DOHH2 (cell line): ENCODE measurements at regions not wholly inside any gene's neighbourhood (a gene's known extent, or its start where the extent isn't known, plus 50 kb on each side); places are given as distances from the start of the nearest gene placed in this dataset.

Source experiments
- H3F3A ChIP-seq: fragments of 200-600 bp; sonication (generic), shearing (Covaris generic); 2 replicates; pipeline ENCODE4 v1.6.0; 2016; ENCODE audit warnings: antibody characterized with exemption, mild to moderate bottlenecking; ENCODE audit not compliant: control insufficient read depth, insufficient read depth
- H3K27ac ChIP-seq: fragments of 200-600 bp; sonication (generic); 2 replicates; pipeline ENCODE4 v1.5.1; 2014; ENCODE audit warnings: low read depth, mild to moderate bottlenecking, low read length, moderate library complexity
- H3K27me3 ChIP-seq: fragments of 200-600 bp; sonication (generic); 2 replicates; pipeline ENCODE4 v1.6.1; 2014; ENCODE audit warnings: mild to moderate bottlenecking, low read length, mixed read lengths; ENCODE audit not compliant: control insufficient read depth
- H3K36me3 ChIP-seq: fragments of 200-600 bp; sonication (generic); 2 replicates; pipeline ENCODE4 v1.6.1; 2014; ENCODE audit warnings: mild to moderate bottlenecking, low read length, moderate library complexity, mixed read lengths; ENCODE audit not compliant: control insufficient read depth
- H3K4me1 ChIP-seq: fragments of 200-600 bp; sonication (generic); 2 replicates; pipeline ENCODE4 v1.6.1; 2014; ENCODE audit warnings: mild to moderate bottlenecking, low read length, mixed read lengths; ENCODE audit not compliant: control insufficient read depth
- H3K4me2 ChIP-seq: fragments of 200-600 bp; sonication (generic); 2 replicates; pipeline ENCODE4 v1.6.0; 2014; ENCODE audit warnings: mild to moderate bottlenecking, low read length, moderate library complexity
- H3K4me3 ChIP-seq: fragments of 200-600 bp; sonication (generic); 2 replicates; pipeline ENCODE4 v1.5.1; 2014; ENCODE audit warnings: mild to moderate bottlenecking, low read length, mixed read lengths
- H3K79me2 ChIP-seq: fragments of 200-600 bp; sonication (generic); 2 replicates; pipeline ENCODE4 v1.6.1; 2014; ENCODE audit warnings: mild to moderate bottlenecking, low read length, mixed read lengths; ENCODE audit not compliant: control insufficient read depth
- H3K9me2 ChIP-seq: fragments of 200-600 bp; sonication (generic); replicated peaks from 2 replicates; pipeline ENCODE4 v1.6.1; 2014; ENCODE audit warnings: mild to moderate bottlenecking, low read length, mixed read lengths; ENCODE audit not compliant: control insufficient read depth
- H3K9me3 ChIP-seq: fragments of 200-600 bp; sonication (generic); 2 replicates; pipeline ENCODE4 v1.6.1; 2014; ENCODE audit warnings: antibody characterized with exemption, low read length, mixed read lengths; ENCODE audit not compliant: control insufficient read depth, insufficient read depth
- H4K20me1 ChIP-seq: fragments of 200-600 bp; sonication (generic); 2 replicates; pipeline ENCODE4 v1.6.0; 2014; ENCODE audit warnings: low read depth, mild to moderate bottlenecking, antibody characterized with exemption, low read length, moderate library complexity; ENCODE audit not compliant: control insufficient read depth, insufficient read depth
- CTCF ChIP-seq: fragments of 200-600 bp; sonication (generic); IDR thresholded peaks from one replicate; pipeline ENCODE4 v1.5.1; 2014; ENCODE audit warnings: antibody characterized with exemption, mild to moderate bottlenecking, low read depth, low read length; ENCODE audit not compliant: poor library complexity, severe bottlenecking
- EZH2phosphoT487 ChIP-seq: fragments of 200-600 bp; sonication (generic); IDR thresholded peaks from 2 replicates; pipeline ENCODE4 v1.6.1; 2017; ENCODE audit warnings: borderline replicate concordance, mild to moderate bottlenecking, antibody characterized with exemption, low read length, moderate library complexity, mixed read lengths

- H3K4me3 ChIP-seq, result no peak overlapping the region
Observed at GRCh38 chr13:106722620-106723019, 154.7 kb upstream of the ARGLU1 start.

GRCh38 chr13:106721599-106721998 lies 153.7 kb upstream of the ARGLU1 start:
- H3K27ac ChIP-seq, result no peak overlapping the region
- H3K4me1 ChIP-seq, result no peaks in the 10 kb centered on the region
- no peaks in the 10 kb centered on the region for H3K9me2 ChIP-seq
- H3K27me3 ChIP-seq, result no peaks in the 10 kb centered on the region
- H3F3A ChIP-seq, result no peaks in the 10 kb centered on the region
- H3K4me3 ChIP-seq, result no peak overlapping the region
- TF ChIP-seq CTCF, result no peak
- TF ChIP-seq EZH2phosphoT487, result no peak
- no peak overlapping the region for H3K4me2 ChIP-seq
- H4K20me1 ChIP-seq, result no peaks in the 10 kb centered on the region
- H3K79me2 ChIP-seq, result no peaks in the 10 kb centered on the region
- H3K9me3 ChIP-seq, result no peaks in the 10 kb centered on the region; the same call in 1 of the 2 replicates
- H3K36me3 ChIP-seq, result no peaks in the 10 kb centered on the region

More at GRCh38 chr13:106722620-106723019, 154.7 kb upstream of the ARGLU1 start:
- Histone ChIP-seq H3K4me1 (no peaks in the 10 kb centered on the region), H3F3A (no peaks in the 10 kb centered on the region), H3K4me2 (no peak overlapping the region), H3K27ac (no peak overlapping the region), H3K79me2 (no peaks in the 10 kb centered on the region), H3K9me3 (no peaks in the 10 kb centered on the region; the same call in 1 of the 2 replicates), H3K9me2 (no peaks in the 10 kb centered on the region), H3K36me3 (no peaks in the 10 kb centered on the region), H3K27me3 (no peaks in the 10 kb centered on the region), H4K20me1 (no peaks in the 10 kb centered on the region)
- TF ChIP-seq EZH2phosphoT487, result no peak
- TF ChIP-seq CTCF, result no peak

- TF ChIP-seq EZH2phosphoT487 (no peak), CTCF (no peak)
- Histone ChIP-seq H3K27ac (no peak overlapping the region), H3K4me2 (no peak overlapping the region), H3K4me3 (no peak overlapping the region), H3K9me2 (no peaks in the 10 kb centered on the region), H3K36me3 (no peaks in the 10 kb centered on the region), H3K9me3 (no peaks in the 10 kb centered on the region), H3K79me2 (no peaks in the 10 kb centered on the region), H3K4me1 (no peaks in the 10 kb centered on the region), H4K20me1 (no peaks in the 10 kb centered on the region), H3K27me3 (no peaks in the 10 kb centered on the region), H3F3A (no peaks in the 10 kb centered on the region)
Observed at GRCh38 chr13:106714271-106714982, 146.5 kb upstream of the ARGLU1 start.
